GM12875 (cell line): ENCODE measurements at regions not wholly inside any gene's neighbourhood (a gene's known extent, or its start where the extent isn't known, plus 50 kb on each side); places are given as distances from the start of the nearest gene placed in this dataset.

Experiments used
- H3K4me3 ChIP-seq: one replicate; pipeline ENCODE4 v1.5.1; 2011; ENCODE audit warnings: low read depth, low read length, control low read depth
- TF ChIP-seq, protein P1 (sequence below): IDR thresholded peaks from 2 replicates; pipeline ENCODE4 v1.5.1; 2011; ENCODE audit warnings: low read depth, mild to moderate bottlenecking, control low read depth, inconsistent platforms, low read length, moderate library complexity, borderline replicate concordance; ENCODE audit not compliant: insufficient read depth

DNA sequence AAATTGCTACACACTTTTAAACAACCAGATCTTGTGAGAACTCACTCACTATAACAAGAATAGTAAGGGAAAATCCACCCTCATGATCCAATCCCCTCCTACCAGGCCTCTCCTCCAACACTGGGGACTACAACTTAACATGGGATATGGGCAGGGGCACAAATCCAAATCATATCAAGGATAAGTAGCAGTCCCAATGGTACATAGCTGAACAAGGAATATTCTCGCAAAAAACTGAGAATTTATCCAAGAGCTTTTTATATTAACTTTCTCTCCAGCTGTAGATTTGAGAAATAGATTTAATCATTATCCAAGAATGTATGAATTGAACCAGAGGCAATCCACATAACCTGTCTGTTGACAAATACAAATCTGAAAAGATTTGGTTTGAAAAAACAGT, 185.2 kb downstream of the TMTC3 start:
- no peak overlapping the region for H3K4me3 ChIP-seq
- TF ChIP-seq, protein P1, sequence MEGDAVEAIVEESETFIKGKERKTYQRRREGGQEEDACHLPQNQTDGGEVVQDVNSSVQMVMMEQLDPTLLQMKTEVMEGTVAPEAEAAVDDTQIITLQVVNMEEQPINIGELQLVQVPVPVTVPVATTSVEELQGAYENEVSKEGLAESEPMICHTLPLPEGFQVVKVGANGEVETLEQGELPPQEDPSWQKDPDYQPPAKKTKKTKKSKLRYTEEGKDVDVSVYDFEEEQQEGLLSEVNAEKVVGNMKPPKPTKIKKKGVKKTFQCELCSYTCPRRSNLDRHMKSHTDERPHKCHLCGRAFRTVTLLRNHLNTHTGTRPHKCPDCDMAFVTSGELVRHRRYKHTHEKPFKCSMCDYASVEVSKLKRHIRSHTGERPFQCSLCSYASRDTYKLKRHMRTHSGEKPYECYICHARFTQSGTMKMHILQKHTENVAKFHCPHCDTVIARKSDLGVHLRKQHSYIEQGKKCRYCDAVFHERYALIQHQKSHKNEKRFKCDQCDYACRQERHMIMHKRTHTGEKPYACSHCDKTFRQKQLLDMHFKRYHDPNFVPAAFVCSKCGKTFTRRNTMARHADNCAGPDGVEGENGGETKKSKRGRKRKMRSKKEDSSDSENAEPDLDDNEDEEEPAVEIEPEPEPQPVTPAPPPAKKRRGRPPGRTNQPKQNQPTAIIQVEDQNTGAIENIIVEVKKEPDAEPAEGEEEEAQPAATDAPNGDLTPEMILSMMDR, result no peak

DNA sequence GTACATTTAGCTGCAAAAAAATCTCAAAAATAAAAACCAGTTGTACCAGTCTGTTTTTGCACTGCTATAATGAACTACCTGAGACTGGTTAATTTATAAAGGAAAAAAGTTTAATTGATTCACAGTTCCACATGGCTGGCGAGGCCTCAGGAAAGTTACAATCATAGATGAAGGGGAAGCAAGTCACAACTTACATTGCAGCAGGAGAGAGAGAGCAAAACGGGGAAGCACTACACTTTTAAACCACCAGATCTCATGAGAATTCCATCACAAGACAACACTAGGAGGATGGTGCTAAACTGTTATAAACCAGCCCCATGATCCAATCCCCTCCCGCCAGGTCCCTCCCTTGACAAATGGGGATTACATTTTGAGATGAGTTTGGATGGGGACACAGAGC, 186.0 kb downstream of the TMTC3 start:
- TF ChIP-seq, protein P1, result no peak
- no peak overlapping the region for H3K4me3 ChIP-seq

- H3K4me3 ChIP-seq, result no peak overlapping the region
- TF ChIP-seq, protein P1, result no peak
Observed at GRCh38 chr12:88329833-88330232, 187.7 kb downstream of the TMTC3 start.

DNA sequence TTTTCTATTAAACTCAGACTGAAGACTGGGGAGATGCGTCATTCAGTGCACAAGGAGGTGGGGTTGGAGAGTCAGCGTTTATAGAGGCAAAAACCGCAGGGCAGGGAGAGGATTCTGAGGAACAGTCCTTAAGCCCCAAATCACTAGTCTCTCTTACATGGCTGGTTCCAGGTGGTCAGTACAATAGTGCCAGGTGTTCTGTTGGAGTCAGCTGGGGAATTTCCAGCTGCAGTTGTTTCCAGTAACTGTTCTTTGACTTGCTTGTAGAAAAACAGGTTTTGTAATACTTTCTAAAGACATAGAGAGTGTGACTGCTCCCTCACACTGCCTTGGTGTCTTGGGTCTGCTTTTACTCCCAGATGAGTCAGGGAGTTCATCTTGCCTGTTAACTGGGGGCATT, 192.2 kb downstream of the TMTC3 start:
- H3K4me3 ChIP-seq, result no peak overlapping the region

GRCh38 chr12:88336076-88336739, 194.1 kb downstream of the TMTC3 start:
- no peak overlapping the region for H3K4me3 ChIP-seq
- TF ChIP-seq, protein P1, result no peak

More for the DNA sequence above, 192.2 kb downstream of the TMTC3 start:
- TF ChIP-seq, protein P1, result no peak

DNA sequence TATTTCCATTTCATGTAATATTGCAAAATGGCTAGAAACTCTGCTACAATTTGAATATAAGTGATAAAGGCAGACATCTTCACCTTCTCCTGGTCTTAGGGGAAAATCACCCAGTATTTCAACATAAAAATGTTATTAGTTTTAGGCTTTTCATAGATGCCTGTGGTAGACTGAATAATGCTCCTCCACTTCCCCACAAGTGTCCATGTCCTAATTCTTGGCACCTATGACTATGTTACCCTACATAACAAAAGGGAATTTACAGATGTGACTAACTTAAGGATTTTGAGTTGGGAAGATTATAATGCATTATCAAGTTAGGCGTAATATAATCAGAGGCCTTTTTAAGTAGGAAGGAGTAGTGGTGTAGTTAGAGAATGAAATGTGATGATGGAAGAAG, 196.4 kb downstream of the TMTC3 start:
- TF ChIP-seq, protein P1, result no peak
- H3K4me3 ChIP-seq, result no peak overlapping the region

DNA sequence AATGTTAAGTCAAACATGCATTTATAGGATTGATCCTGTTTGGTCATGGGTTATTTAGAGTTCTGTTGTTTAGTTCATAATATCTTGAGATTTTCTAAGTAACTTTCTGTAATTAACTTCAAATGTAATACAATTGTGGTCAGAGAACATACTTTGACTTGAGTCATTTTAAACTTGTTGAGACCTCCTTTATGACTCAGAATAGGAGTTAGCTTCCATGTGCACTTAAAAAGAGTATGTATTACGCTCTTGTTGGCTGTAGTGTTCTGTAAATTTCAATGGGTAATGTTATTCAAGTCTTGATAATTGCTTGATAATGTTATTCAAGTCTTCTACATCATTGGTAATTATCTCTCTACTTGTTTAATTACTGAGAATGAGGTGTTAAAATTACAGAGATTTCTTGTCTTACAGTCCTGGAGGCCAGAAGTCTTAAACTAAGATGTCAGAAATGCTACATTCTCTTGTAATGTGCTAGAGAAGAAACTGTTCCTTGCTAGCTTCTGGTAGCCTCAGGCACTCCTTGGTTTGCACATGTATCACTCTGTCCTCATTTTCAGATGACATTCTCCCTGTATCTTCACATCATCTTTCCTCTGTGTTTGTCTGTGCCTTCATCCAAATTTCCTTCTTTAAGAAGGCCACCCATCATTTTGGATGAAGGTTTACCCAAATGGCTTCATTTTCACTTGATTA, 197.3 kb downstream of the TMTC3 start:
- TF ChIP-seq, protein P1, result no peak
- H3K4me3 ChIP-seq, result no peak overlapping the region
